IPS-11a (cell line): ENCODE measurements at regions not wholly inside any gene's neighbourhood (a gene's known extent, or its start where the extent isn't known, plus 50 kb on each side); places are given as distances from the start of the nearest gene placed in this dataset.
"Not testable (repeated sequence)": the region's sequence is repeated elsewhere in the genome, so short reads cannot be mapped to it uniquely, and the experiment has no call there.

ENCODE experiments used
- H3K4me3 ChIP-seq: one replicate; pipeline ENCODE4 v1.5.1; 2013; ENCODE audit warnings: low read depth, low read length, control low read depth

DNA sequence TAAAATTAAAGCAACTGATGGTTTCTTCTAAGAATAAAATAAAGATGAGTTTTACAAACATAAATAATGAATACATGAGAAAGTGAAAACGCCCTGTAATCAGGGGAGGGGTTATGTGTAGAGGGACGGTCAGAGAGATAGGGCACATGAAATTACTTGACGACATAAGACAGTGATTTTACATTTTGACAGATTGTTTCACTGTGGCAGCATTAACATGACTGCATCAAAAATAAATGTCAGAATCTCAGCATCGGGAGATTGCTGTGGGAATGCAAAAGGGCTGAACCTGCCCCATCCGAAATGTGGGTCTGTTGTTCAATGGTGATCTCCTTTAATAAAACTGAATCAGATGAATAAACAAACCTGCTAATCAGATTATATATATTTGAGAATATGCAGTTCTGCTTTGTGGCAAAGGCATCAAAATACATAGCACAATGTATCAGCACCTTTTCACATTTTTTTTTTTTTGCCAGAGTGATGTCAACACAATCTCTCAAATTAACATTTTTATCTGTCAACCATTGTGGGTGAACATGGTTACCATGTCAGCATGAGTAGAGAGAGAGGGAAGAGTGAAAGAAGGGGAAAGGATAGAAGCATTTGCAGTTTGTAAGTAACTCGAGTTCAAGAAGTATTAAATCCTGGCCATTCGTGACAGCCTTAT is 177.1 kb upstream of the MAN1A1 start:
- H3K4me3 ChIP-seq, result no peak overlapping the region

- H3K4me3 ChIP-seq, result no peak overlapping the region
Observed at GRCh38 chr6:119524410-119524809, 174.8 kb upstream of the MAN1A1 start.

- H3K4me3 ChIP-seq, result no peak overlapping the region
Observed at GRCh38 chr6:119523556-119523955, 174.0 kb upstream of the MAN1A1 start.

GRCh38 chr6:119521251-119521650 is 171.7 kb upstream of the MAN1A1 start:
- H3K4me3 ChIP-seq, result no peak overlapping the region

GRCh38 chr6:119517428-119517827 is 167.9 kb upstream of the MAN1A1 start:
- no peak overlapping the region for H3K4me3 ChIP-seq

DNA sequence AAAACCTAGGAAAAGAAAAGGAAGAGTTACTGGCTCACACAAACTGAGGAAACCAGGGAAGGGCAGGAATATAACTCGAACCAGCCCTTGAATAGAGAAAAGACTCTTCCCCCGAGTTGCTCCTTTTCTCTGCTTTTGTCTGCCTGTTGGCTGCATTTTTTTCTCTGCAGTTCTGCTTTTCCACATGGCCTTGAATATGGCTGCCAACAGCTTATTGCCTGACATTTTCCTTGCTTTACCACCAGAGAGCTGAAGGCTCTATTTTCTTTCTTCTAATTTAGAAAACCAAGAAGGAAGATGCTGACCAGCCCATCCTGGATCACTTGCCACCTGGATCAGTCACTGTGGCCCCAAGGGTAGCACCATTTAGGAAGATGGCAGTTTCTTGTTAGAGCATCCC is 164.8 kb upstream of the MAN1A1 start:
- H3K4me3 ChIP-seq, result no peak overlapping the region

- no peak overlapping the region for H3K4me3 ChIP-seq
Observed at GRCh38 chr6:119511024-119511423, 161.5 kb upstream of the MAN1A1 start.

DNA sequence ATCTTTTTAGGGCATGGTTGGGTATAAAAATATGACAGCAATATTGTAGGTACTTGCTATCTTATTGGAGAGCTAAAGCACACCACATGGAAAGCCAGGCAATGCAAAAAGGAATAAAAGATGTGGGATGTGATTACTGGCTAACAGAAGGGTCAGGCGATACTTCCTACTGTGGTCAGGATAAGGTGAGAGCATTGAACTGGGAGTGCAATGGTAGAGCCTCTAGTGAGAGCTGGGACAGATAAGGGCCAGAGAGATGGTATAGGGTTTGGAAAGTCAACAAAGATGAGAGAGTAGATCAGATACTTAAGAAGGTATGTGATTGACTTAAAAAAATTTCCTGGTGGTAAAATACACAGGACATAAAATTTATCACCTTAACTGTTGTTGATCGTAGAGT is 160.7 kb upstream of the MAN1A1 start:
- no peak overlapping the region for H3K4me3 ChIP-seq

GRCh38 chr6:119506631-119507174 is 157.1 kb upstream of the MAN1A1 start:
- no peak overlapping the region for H3K4me3 ChIP-seq

DNA sequence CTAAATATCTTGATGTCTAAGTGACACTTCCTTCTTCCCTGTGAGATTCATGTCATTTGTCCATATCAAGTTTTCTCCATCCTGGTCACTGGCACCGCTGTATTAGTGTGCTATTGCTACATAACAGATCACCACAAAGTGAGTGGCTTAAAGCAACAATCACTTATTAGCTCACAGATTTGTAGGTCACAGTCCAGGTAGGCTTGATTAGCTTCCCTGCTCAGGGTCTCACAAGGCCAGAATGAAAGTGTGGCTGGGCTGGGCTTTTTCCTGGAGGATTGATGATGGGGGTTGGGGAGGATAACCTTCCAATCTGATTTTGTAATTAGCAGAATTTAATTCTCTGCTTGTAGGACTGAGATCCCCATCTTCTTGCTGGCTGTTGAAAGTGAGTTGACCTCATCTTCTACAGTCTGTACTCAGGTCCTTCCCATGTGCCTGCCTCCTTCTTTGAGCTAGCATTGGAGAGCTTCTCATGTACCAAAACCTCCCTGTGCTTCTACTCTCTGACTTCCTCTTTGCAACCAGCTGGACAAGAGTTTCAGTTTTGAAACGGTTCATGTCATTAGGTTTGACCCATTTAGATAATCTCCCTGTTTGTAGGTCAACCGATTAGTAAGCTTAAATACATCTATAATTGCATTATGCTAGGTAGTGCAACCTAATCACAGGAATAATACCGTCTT is 152.4 kb upstream of the MAN1A1 start:
- no peak overlapping the region for H3K4me3 ChIP-seq

DNA sequence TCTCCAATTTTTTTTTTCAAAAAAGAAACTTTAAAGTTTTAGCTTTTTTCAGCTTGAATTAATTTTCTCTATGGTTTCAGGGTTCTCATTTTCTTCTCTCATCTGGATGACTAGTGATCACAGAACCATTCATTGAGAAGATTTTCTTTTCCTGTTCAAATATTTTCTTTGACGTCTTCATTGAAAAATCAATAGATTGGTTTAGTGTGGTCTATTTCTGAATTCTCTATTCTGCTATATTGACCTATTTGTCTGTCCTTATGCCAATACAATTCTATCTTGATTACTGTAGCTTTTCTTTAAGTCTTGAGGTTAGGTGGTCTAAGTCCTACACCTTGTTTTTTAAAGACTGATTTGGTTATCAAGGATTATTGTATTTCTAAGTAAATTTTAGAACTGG is 150.2 kb upstream of the MAN1A1 start:
- no peak overlapping the region for H3K4me3 ChIP-seq

DNA sequence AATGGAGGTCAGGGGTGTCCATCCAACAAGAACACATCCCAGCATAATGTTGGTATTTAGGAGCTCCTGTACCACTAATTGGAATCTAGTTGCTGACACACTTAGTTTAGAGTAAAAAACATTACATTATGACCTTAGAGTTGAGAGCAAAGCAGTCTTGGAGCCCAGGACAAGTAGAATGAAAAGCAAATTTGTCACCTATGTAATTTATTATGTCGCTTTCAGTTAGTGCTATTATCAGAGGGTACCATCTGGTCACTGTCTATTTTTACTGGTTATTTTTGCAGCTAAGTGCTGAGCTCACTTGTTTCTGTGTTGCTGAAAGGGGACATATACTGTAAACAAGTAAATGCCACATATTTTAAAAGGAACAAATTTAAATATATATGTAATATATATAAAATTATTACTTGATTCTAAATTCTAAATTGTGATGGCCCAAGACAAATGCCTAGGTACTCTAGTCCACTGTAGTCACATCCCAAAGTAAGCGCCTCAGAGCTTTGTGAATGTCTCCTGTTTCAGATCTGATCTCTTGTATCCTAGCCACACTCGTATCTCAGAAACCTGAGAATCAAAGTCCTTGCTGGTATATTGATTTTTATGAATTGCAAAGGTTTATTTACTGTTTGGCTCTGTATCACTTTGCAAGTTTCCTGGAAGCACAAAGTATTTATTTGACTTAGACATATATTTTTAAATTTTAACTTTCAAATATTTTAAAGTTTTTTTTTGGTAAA is 148.6 kb upstream of the MAN1A1 start:
- H3K4me3 ChIP-seq, result no peak overlapping the region

DNA sequence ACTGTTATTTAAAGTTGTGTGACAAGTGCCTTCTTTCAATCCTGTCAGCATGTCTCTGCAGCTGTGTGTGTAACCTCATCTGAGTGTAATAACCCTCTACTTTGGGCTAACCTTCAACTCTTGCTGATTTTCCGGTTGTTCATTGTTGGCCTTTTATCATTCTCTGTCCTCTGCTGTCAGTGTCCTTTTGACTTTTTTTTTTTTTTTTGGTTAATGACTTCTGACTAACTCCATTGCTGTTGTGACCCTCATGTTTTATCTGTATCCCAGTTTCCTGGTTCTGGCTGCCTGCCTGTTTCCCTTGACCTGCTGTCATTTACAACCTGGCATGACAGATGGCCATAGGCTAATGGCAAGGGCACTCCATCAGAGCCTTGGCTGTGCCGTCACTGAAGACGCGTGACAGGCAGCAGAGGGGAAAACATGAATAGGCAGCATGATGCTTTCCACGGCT is 145.7 kb upstream of the MAN1A1 start:
- no peak overlapping the region for H3K4me3 ChIP-seq

DNA sequence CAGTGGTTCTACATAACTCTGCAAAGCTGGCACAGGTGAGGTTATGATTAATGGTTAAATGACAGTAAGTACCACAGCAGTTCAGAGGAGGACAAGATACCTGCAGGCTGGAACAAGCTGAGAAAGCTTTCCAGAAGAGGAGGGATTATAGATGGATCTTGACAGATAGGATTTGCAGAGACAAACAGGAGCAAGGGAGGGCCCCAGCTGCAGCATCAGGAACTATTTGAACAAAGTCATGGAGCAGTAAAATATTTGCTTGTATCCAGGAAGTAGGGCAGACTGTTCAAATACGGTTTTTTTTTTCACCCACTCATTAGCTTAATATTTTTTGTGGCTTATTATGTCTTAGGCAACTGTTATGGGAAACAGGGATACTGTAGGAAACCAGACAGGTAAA is 144.4 kb upstream of the MAN1A1 start:
- no peak overlapping the region for H3K4me3 ChIP-seq

DNA sequence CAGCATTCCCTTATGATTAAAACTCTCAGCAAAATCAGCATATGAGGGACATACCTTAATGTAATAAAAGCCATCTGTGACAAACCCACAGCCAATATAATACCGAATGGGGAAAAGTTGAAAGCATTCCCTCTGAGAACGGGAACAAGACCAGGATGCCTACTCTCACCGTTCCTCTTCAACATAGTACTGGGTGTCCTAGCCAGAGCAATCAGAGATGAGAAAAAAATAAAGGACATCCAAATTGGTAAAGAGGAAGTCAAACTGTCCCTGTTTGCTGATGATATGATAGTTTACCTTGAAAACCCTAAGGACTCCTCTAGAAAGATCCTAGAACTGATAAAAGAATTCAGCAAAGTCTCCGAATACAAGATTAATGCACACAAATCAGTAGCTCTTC is 141.6 kb upstream of the MAN1A1 start:
- H3K4me3 ChIP-seq, result not testable (repeated sequence)

- not testable (repeated sequence) for H3K4me3 ChIP-seq
Observed at GRCh38 chr6:119490050-119490449, 140.5 kb upstream of the MAN1A1 start.

DNA sequence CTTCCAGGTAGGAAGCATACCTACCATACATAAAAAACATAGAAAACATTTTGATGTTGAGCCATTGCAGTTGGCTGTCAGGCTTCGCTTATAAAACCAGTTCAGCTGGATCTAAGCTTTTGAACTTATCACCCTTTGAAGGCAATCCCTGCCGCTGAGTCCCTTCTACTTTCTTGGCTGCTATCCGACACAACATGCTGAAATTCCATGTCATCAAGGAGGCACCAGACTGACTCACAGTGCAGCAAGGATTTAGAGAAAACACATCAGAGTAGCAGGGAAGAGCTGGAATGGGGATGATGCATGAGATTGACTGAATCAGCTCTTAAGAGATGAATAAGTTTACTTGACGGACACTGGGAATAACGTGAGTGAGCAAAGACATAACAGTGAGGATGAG is 135.0 kb upstream of the MAN1A1 start:
- H3K4me3 ChIP-seq, result no peak overlapping the region

GRCh38 chr6:119483908-119484307 is 134.3 kb upstream of the MAN1A1 start:
- no peak overlapping the region for H3K4me3 ChIP-seq

- H3K4me3 ChIP-seq, result no peak overlapping the region
Observed at GRCh38 chr6:119482850-119483285, 133.3 kb upstream of the MAN1A1 start.

DNA sequence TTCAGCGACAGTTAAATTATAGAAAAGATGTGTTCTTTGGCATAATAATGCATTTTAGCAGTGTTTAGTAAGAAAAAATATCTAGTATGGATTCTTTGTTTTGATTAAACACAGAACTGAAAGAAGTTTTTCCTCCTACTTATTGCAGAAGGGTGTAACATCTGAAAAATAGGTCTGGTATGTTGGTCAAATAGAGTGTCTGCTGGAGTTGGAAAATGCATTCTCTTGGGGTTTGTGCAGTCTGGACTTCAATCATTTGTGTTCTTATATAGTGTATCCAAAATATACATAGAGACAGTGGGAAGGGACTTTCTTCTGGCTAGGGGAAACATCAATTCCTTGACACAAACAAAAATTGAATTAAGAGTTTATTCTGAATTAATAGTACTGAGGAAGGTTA is 132.4 kb upstream of the MAN1A1 start:
- no peak overlapping the region for H3K4me3 ChIP-seq

DNA sequence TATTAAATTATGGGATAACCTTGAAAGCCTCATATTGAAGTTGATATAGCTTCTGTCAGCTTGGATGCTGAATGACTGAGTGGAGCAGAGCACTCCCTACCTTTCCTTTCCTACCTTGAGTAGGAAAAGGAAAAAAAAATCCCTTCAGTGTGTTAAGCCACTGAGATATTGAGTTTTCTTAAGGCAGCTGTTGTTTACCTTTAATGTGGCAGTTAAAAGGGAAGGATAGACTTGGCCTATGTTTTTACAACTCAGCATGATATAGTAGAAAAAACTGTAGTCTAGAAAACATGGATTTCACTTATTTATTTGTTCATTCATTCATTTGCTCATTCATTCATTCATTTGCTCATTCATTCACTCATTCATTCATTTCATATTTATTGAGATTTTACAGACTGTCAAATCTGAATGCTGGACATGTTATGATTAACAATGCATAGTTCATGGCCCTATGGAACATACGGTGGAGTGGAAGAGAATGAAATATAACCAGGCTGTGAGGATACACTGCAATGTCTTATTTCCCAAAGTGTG is 131.5 kb upstream of the MAN1A1 start:
- H3K4me3 ChIP-seq, result no peak overlapping the region
